ENCODE measurements at regions not wholly inside any gene's neighbourhood (a gene's known extent, or its start where the extent isn't known, plus 50 kb on each side); places are given as distances from the start of the nearest gene placed in this dataset.

DNA sequence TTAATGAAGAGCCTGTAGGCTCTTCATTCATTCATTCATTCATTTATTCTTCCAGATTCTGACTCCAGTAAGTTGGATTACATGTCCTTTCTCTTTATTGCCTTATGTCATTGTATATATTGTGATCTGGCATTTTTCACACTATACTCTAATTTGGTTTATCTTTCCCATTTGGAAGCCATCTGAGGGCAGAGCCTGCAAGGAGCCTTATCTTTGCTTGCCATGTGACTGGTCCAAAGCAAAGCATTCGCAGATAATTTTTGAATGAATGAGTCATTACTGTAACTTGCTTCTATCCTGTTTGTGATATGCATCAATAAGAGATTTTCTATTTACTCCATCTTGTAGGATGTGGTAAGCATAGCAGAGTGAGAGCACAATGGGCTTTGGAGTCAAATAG lies 108.4 kb upstream of the DAB1 start:
- TF ChIP-seq, protein P1, sequence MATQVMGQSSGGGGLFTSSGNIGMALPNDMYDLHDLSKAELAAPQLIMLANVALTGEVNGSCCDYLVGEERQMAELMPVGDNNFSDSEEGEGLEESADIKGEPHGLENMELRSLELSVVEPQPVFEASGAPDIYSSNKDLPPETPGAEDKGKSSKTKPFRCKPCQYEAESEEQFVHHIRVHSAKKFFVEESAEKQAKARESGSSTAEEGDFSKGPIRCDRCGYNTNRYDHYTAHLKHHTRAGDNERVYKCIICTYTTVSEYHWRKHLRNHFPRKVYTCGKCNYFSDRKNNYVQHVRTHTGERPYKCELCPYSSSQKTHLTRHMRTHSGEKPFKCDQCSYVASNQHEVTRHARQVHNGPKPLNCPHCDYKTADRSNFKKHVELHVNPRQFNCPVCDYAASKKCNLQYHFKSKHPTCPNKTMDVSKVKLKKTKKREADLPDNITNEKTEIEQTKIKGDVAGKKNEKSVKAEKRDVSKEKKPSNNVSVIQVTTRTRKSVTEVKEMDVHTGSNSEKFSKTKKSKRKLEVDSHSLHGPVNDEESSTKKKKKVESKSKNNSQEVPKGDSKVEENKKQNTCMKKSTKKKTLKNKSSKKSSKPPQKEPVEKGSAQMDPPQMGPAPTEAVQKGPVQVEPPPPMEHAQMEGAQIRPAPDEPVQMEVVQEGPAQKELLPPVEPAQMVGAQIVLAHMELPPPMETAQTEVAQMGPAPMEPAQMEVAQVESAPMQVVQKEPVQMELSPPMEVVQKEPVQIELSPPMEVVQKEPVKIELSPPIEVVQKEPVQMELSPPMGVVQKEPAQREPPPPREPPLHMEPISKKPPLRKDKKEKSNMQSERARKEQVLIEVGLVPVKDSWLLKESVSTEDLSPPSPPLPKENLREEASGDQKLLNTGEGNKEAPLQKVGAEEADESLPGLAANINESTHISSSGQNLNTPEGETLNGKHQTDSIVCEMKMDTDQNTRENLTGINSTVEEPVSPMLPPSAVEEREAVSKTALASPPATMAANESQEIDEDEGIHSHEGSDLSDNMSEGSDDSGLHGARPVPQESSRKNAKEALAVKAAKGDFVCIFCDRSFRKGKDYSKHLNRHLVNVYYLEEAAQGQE (IDR thresholded peaks at IDR 0.05; ENCODE audit: insufficient read depth in 1 of 2, low read depth in 2 of 2, low read length in 2 of 2) = no peak
- no peak for TF ChIP-seq TAF1 (IDR thresholded peaks at IDR 0.05; ENCODE audit: borderline replicate concordance, insufficient read depth, low read length)
- TF ChIP-seq POLR2AphosphoS5 (IDR thresholded peaks at IDR 0.05; ENCODE audit: low read depth, low read length) = no peak
